ENCODE measurements at regions not wholly inside any gene's neighbourhood (a gene's known extent, or its start where the extent isn't known, plus 50 kb on each side); places are given as distances from the start of the nearest gene placed in this dataset.

DNA sequence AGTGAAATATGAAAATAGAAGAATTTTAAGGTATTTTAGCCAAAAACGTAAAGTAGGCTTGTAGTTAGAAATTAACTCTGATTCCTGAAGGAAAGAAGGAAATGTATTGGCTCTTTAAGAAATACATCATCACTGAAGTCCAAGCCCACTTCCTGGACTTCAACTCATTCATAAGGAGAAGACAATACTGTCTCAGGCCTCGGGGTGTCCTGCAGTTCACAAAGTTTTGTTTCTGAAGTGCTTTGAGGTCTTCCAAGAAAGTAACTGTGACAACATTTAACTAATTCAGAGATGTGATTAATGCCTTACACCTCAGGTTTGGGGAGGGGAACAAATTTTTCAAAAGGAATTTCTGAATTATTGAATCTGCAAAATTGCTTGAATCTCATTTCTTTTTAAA, 65.8 kb upstream of the STARD13 start:
- TF ChIP-seq, protein P1, sequence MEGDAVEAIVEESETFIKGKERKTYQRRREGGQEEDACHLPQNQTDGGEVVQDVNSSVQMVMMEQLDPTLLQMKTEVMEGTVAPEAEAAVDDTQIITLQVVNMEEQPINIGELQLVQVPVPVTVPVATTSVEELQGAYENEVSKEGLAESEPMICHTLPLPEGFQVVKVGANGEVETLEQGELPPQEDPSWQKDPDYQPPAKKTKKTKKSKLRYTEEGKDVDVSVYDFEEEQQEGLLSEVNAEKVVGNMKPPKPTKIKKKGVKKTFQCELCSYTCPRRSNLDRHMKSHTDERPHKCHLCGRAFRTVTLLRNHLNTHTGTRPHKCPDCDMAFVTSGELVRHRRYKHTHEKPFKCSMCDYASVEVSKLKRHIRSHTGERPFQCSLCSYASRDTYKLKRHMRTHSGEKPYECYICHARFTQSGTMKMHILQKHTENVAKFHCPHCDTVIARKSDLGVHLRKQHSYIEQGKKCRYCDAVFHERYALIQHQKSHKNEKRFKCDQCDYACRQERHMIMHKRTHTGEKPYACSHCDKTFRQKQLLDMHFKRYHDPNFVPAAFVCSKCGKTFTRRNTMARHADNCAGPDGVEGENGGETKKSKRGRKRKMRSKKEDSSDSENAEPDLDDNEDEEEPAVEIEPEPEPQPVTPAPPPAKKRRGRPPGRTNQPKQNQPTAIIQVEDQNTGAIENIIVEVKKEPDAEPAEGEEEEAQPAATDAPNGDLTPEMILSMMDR (IDR thresholded peaks at IDR 0.05; ENCODE audit: low read depth, low read length, missing input control), result no peak
- TF ChIP-seq FOXA1 (IDR thresholded peaks at IDR 0.05), result no peak
- no peak for TF ChIP-seq TAF1 (conservative IDR thresholded peaks at IDR 0.05)
- no peak for TF ChIP-seq SP1 (IDR thresholded peaks at IDR 0.05)
- TF ChIP-seq, protein P2, sequence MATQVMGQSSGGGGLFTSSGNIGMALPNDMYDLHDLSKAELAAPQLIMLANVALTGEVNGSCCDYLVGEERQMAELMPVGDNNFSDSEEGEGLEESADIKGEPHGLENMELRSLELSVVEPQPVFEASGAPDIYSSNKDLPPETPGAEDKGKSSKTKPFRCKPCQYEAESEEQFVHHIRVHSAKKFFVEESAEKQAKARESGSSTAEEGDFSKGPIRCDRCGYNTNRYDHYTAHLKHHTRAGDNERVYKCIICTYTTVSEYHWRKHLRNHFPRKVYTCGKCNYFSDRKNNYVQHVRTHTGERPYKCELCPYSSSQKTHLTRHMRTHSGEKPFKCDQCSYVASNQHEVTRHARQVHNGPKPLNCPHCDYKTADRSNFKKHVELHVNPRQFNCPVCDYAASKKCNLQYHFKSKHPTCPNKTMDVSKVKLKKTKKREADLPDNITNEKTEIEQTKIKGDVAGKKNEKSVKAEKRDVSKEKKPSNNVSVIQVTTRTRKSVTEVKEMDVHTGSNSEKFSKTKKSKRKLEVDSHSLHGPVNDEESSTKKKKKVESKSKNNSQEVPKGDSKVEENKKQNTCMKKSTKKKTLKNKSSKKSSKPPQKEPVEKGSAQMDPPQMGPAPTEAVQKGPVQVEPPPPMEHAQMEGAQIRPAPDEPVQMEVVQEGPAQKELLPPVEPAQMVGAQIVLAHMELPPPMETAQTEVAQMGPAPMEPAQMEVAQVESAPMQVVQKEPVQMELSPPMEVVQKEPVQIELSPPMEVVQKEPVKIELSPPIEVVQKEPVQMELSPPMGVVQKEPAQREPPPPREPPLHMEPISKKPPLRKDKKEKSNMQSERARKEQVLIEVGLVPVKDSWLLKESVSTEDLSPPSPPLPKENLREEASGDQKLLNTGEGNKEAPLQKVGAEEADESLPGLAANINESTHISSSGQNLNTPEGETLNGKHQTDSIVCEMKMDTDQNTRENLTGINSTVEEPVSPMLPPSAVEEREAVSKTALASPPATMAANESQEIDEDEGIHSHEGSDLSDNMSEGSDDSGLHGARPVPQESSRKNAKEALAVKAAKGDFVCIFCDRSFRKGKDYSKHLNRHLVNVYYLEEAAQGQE (IDR thresholded peaks at IDR 0.05), result no peak
- TF ChIP-seq JUND (IDR thresholded peaks at IDR 0.05), result no peak
- peak in 1 of 2 donors; percentile 40 for TF ChIP-seq RAD21 (IDR thresholded peaks at IDR 0.05)
- no peak for TF ChIP-seq EGR1 (IDR thresholded peaks at IDR 0.05; ENCODE audit: low read depth in 2 of 2)
- TF ChIP-seq, protein P3, sequence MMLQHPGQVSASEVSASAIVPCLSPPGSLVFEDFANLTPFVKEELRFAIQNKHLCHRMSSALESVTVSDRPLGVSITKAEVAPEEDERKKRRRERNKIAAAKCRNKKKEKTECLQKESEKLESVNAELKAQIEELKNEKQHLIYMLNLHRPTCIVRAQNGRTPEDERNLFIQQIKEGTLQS (IDR thresholded peaks at IDR 0.05), result no peak
